NCI-H1417 (cell line): ENCODE measurements at regions not wholly inside any gene's neighbourhood (a gene's known extent, or its start where the extent isn't known, plus 50 kb on each side); places are given as distances from the start of the nearest gene placed in this dataset.
"Not testable (repeated sequence)": the region's sequence is repeated elsewhere in the genome, so short reads cannot be mapped to it uniquely, and the experiment has no call there.

Experiments
- DNase-seq, 3 experiments: peaks; one replicate each; lab custom pipeline; 2025; lab: John Stamatoyannopoulos, UW

- DNase-seq = not testable (repeated sequence)
Measured at GRCh38 chr2:87640961-87641563, 106.8 kb upstream of the PLGLB2 start.

- not testable (repeated sequence) for DNase-seq
Measured at GRCh38 chr2:87643165-87643564, 104.7 kb upstream of the PLGLB2 start.

DNA sequence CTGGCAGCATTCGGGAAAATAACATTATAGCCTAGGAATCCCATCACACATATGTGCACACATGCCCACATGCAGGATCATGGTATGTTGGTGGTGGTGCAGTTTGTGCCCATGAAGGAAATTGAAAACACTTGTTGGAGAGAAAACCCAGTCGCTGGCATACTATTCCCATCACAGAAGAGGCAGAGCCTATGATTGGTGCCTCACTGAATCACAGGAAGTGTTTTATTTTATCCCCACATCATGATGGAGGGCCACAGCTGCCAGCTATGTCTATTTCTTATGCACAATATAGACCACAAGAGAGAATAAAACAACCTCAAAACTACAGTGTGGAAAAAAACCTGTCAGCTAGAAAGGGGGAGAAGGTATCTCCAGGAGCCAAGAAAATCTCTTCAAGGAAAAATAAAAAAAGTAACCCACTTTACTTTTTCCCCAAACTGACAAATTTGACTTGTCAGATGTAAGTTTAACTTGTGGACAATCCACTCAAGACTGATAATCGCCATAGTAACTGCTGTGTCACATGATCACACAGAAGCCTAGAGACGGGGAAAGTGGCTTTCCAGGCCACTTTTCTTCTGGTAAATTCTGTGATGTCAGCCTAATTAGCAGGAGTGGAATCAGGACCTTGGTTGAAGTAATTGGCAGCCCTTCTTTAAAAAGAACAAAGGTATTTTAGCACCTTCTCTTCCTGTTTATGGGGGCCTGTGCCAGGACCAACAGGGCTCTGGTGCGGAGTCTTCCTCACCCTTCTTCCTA lies 100.0 kb upstream of the PLGLB2 start:
- DNase-seq = not testable (repeated sequence)

GRCh38 chr2:87648815-87649214 lies 99.1 kb upstream of the PLGLB2 start:
- not testable (repeated sequence) for DNase-seq

DNA sequence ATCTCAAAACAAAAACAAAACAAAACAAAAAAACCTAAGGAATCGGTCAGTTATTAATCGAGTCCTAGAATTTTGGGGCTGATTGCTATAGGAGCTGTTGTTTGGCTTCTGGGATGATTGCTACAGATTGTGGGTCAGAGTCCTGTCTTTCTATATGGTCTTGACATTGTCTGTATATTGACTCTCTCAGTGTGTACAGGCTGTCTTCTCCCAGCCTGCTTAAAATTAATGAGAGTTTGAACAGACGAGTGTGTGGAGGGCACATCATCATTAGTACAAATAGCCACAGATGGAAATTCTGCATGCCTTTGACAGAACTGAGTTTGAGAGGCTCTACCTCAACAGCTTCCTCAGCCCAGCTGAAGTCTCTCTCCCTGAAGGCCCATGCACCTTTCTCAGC lies 98.0 kb upstream of the PLGLB2 start:
- not testable (repeated sequence) for DNase-seq

- not testable (repeated sequence) for DNase-seq
Measured at GRCh38 chr2:87650837-87651236, 97.0 kb upstream of the PLGLB2 start.

DNA sequence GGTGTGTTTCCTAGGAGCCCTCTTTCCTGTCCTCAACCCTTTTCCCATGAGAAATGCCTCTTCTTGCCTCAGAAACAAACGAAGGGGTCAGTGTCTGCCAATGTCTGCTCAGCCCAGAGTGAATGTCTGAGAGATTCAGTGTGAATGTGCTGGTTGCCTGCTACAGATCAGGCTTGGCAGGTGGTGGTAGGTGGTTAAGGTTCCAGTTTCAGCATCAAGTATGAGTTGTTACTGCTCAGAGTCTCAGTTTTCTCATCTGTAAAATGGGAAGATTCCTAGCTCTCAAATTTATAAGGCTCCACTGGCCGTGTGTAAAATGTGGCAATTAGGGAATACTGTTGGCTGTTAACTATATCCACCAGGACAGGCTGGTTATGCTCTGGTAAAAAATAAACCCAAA lies 96.3 kb upstream of the PLGLB2 start:
- not testable (repeated sequence) for DNase-seq

GRCh38 chr2:87653373-87653772 lies 94.5 kb upstream of the PLGLB2 start:
- DNase-seq = not testable (repeated sequence)

- not testable (repeated sequence) for DNase-seq
Measured at GRCh38 chr2:87654136-87654814, 93.6 kb upstream of the PLGLB2 start.

GRCh38 chr2:87657915-87658314 lies 90.0 kb upstream of the PLGLB2 start:
- DNase-seq = not testable (repeated sequence)

GRCh38 chr2:87658357-87658756 lies 89.5 kb upstream of the PLGLB2 start:
- DNase-seq = not testable (repeated sequence)

DNA sequence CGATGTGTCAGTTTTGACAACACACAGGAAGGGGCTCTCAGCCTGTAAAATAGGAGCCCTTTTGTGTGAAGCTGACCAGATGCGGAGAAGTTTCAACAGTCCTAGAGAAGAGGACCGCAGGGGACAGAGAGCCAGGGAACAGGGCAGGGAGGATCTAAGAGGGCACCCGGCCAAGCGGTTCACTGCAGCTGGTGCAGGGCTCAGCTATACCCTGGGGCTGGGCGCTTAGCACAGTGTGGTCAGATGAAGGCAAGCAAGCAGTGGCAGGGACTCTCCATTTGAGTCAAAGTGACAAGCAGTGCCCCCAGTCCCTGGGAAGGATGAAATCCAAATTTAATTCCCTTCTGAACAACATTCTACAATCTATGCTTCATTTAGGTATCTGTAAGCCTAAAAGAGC lies 88.9 kb upstream of the PLGLB2 start:
- DNase-seq = not testable (repeated sequence)

- not testable (repeated sequence) for DNase-seq
Measured at GRCh38 chr2:87660164-87660563, 87.7 kb upstream of the PLGLB2 start.

DNA sequence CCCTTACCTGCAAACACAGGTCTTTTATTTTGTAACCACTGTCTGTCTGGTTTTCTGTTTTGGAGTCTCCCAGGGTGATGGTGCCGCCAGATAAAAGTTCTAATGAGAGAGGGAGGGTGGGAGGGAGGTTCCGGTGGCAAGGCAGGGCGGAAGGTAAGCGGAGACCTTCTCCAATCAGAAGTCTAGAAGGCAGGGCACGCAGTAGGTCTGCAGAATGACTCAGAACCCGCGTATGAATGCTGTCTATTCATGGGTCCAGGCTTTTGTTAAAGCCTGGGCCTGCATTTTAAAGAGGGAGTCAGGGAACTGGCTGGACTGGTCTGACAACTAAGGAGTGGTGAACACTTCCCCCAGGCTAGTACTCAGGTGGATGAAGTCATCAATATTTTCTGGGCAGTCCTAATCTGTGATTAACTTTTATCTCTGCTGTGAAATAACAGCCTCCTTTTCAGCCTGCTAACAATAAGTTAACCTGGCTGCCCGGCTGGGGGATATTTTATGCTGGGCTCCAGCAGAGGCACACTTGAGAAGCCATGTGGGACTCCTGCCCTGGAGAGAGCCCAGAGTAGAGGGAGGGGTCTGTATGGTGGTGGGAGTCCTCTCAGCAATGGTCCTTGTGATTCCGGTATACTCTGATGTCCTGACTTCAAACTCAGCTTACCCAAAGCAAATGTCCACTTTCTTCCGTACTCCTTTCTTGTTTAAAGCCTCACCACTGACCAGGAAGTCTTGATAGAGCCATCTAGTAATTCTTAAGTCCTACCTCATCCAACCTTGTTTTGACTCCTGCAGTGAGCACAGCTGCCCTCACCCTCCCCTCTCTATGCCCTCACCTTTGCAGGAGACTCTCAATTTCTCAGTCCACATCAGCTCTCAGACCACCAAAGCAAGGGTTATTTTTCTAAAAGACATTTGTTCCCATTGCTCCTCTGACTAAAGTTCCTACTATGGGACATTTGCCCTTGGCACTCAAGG lies 85.3 kb upstream of the PLGLB2 start:
- DNase-seq = not testable (repeated sequence)

DNA sequence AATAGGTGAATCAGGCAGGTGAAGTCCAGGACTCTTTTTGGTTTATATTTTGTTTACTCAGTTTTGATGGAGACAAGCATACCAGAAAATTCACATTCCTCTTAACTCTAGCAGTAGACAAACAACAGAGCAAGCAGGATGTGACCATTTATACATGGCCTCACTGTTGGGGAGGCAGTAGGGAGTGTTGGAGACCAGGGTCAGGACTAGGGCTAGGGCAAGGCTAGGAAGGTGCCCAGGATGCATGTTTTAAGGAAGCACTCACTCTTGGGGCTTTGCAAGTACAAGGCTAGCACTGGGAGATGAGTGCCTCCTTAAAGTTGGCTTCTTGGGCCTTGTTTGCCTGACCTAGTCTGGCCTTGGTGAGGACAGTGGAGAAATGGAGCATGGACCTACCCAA lies 84.5 kb upstream of the PLGLB2 start:
- not testable (repeated sequence) for DNase-seq

- not testable (repeated sequence) for DNase-seq
Measured at GRCh38 chr2:87667027-87667426, 80.9 kb upstream of the PLGLB2 start.

GRCh38 chr2:87668361-87668760 lies 79.5 kb upstream of the PLGLB2 start:
- not testable (repeated sequence) for DNase-seq

DNA sequence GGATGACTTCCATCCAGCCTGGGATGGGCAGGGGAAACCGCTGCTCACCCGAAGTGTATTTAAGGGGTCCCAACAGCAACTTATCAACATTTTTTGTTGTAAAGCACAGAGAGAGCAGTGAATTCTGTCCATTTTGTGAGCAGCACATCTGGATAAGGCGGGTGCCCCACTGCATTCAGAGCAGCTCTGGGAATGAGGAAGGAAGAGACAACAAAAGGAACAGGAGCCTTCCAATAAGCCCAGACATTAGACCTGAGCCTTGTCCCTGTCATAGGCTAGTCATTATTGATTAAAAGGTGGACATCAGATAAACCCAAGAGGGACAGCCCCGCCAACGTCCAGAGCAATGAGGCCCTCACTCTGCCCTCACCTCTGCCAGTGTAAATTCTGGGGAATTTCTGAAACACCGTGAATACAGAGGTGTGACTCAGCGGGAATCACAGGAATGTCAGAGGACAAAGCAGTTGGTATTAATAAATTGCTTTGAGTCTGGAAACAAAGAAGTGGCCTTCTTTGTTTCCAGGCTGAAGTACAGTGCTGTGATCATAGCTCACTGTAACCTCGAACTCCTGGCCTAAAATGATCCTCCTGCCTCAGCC lies 78.2 kb upstream of the PLGLB2 start:
- DNase-seq = not testable (repeated sequence)

GRCh38 chr2:87672404-87672803 lies 75.5 kb upstream of the PLGLB2 start:
- DNase-seq = not testable (repeated sequence)

- not testable (repeated sequence) for DNase-seq
Measured at GRCh38 chr2:87674729-87675128, 73.2 kb upstream of the PLGLB2 start.

- DNase-seq = not testable (repeated sequence)
Measured at GRCh38 chr2:87675487-87675886, 72.4 kb upstream of the PLGLB2 start.
